ENCODE measurements at regions not wholly inside any gene's neighbourhood (a gene's known extent, or its start where the extent isn't known, plus 50 kb on each side); places are given as distances from the start of the nearest gene placed in this dataset.

DNA sequence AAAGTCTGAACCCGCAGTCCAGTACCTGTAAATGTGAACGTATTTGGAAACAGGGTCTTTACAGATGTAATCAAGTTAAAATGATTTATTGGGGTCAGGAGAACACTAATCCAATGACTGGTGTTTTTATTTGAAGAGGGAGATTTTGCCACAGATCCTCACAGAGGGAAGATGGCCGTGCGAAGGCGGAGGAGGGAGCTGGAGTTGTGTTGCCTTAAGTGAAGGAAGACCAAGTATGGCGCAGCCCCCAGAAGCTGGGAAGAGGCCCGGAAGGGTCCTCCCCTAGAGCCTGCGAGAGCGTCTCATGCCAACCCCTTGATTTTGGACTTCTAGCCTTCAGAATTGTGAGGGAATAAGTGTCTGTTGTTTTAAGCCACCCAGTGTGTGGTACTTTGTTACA is 102.8 kb upstream of the NUDT4 start (continued):
- TF ChIP-seq ZNF462 (CRISPR knock-in tag; IDR thresholded peaks at IDR 0.05) (no peak), NANOG (IDR thresholded peaks at IDR 0.05; ENCODE audit: borderline replicate concordance) (no peak), CREB1 (CRISPR knock-in tag; IDR thresholded peaks at IDR 0.05; ENCODE audit: low read depth) (no peak), EZH2phosphoT487 (IDR thresholded peaks at IDR 0.05; ENCODE audit: unreplicated experiment) (no peak), ETS1 (IDR thresholded peaks at IDR 0.05) (no peak), STAT1 (IDR thresholded peaks at IDR 0.05; ENCODE audit: unreplicated experiment) (no peak), ZNF331 (CRISPR knock-in tag; IDR thresholded peaks at IDR 0.05; ENCODE audit: low read depth) (no peak)

- Mint-ChIP-seq H3K4me1 (peaks cover 14% of the 10 kb centered on the region), H3K9me3 (no peaks in the 10 kb centered on the region), H3K36me3 (ENCODE audit: low read depth) (no peaks in the 10 kb centered on the region), H3K27ac (no peak overlapping the region), H3K4me3 (no peak overlapping the region), H3K27me3 (ENCODE audit: insufficient read depth, low read depth, poor library complexity) (peaks cover 3% of the 10 kb centered on the region)
- Histone ChIP-seq H4K20me1 (replicated peaks; ENCODE audit: insufficient read depth) (no peaks in the 10 kb centered on the region), H3K27ac (ENCODE audit: low read depth) (no peak overlapping the region), H3F3A (replicated peaks; ENCODE audit: low read depth) (no peaks in the 10 kb centered on the region), H3K4me2 (no peak overlapping the region), H2AFZ (no peak overlapping the region), H3K79me2 (replicated peaks; ENCODE audit: insufficient read depth) (no peaks in the 10 kb centered on the region), H3K4me1 (ENCODE audit: insufficient read depth) (no peaks in the 10 kb centered on the region), H3K27me3 (ENCODE audit: insufficient read depth) (no peaks in the 10 kb centered on the region), H3K4me3 (no peak overlapping the region), H3K9me2 (ENCODE audit: insufficient read depth) (0 out of 2 replicates have a peak, but pooled peaks cover 4% of the 10 kb centered on the region), H3K36me3 (ENCODE audit: insufficient read depth) (no peaks in the 10 kb centered on the region)
- ATAC-seq (no peak), DNase-seq (ENCODE audit: low spot score) (no peak)
- no peak for TF ChIP-seq NANOG (IDR thresholded peaks at IDR 0.05; ENCODE audit: borderline replicate concordance)
- no peak for TF ChIP-seq ZNF462 (CRISPR knock-in tag; IDR thresholded peaks at IDR 0.05)
- no peak for TF ChIP-seq ZNF331 (CRISPR knock-in tag; IDR thresholded peaks at IDR 0.05; ENCODE audit: low read depth)
- no peak for TF ChIP-seq EZH2 (IDR thresholded peaks at IDR 0.05; ENCODE audit: low read depth, unreplicated experiment)
- no peak for TF ChIP-seq JUNB (IDR thresholded peaks at IDR 0.05; ENCODE audit: unreplicated experiment)
- no peak for TF ChIP-seq ZNF114 (CRISPR knock-in tag; IDR thresholded peaks at IDR 0.05)
Measured at GRCh38 chr12:93275589-93275988, 102.1 kb upstream of the NUDT4 start.
